HFF-Myc (cell line): ENCODE measurements at regions not wholly inside any gene's neighbourhood (a gene's known extent, or its start where the extent isn't known, plus 50 kb on each side); places are given as distances from the start of the nearest gene placed in this dataset.

Experiments
- DNase-seq: peaks from one replicate; pipeline ENCODE4 v3.0.0-alpha.2; 2011; ENCODE audit warnings: low read depth; ENCODE audit errors: extremely low read depth
- H3K4me3 ChIP-seq: replicated peaks from 2 replicates; pipeline ENCODE4 v1.5.1; 2011; ENCODE audit warnings: low read depth, mild to moderate bottlenecking, control low read depth, low read length
- TF ChIP-seq, protein P1 (sequence below): IDR thresholded peaks from 2 replicates; pipeline ENCODE4 v1.5.1; 2012; ENCODE audit warnings: mild to moderate bottlenecking, low read depth, low read length, control low read depth; ENCODE audit errors: missing control alignments

- no peak for DNase-seq
- TF ChIP-seq, protein P1, sequence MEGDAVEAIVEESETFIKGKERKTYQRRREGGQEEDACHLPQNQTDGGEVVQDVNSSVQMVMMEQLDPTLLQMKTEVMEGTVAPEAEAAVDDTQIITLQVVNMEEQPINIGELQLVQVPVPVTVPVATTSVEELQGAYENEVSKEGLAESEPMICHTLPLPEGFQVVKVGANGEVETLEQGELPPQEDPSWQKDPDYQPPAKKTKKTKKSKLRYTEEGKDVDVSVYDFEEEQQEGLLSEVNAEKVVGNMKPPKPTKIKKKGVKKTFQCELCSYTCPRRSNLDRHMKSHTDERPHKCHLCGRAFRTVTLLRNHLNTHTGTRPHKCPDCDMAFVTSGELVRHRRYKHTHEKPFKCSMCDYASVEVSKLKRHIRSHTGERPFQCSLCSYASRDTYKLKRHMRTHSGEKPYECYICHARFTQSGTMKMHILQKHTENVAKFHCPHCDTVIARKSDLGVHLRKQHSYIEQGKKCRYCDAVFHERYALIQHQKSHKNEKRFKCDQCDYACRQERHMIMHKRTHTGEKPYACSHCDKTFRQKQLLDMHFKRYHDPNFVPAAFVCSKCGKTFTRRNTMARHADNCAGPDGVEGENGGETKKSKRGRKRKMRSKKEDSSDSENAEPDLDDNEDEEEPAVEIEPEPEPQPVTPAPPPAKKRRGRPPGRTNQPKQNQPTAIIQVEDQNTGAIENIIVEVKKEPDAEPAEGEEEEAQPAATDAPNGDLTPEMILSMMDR: no peak
These were observed 91.6 kb downstream of the MICALL2 start for GRCh38 chr7:1367501-1368183.

GRCh38 chr7:1368184-1368681, 91.0 kb downstream of the MICALL2 start:
- DNase-seq: no peak
- H3K4me3 ChIP-seq: no peak overlapping the region
- TF ChIP-seq, protein P1: no peak

More at GRCh38 chr7:1367501-1368183, 91.6 kb downstream of the MICALL2 start:
- H3K4me3 ChIP-seq: no peak overlapping the region

DNA sequence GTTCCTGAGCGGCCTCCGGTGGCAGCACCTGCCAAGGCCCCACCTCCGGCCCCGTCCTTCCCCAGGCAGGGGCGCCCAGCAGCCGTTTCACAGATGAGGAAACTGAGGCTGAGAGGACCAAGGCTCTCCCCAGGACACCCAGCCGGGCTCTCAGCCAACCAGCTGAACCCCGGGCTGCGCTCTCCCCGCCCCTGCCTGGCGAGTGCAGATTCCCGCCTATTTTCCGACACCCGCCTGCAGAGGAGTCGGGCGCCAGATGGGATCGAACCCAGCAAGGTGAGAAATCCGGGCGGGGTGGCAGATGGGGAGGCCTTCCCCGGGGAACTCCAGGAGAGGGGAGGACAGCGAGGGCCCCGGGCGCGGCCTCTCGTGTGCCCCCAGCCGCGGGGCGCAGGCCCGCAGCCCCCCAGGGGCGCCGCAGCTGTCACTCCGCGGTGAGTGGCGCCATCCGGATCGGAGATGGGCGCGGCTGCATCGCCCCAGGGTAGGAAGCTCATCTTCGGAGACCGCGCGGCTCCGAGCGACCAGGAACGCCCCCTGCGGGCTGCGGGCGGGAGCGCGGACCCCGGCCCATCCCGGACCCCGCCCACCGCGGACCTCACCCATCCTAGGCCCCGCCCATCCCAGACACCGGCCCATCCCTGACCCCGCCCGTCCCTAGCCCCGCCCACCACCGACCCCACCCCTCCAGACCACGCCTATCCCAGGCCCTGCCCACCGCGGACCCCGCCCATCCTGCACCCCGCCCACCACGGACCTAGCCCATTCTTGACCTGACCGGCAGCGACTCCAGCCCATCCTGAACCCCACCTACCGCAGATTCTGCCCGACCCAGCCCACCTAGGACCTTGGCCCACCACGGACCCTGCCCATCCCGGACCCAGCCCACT, 90.3 kb downstream of the MICALL2 start:
- DNase-seq: no peak
- TF ChIP-seq, protein P1: peak; percentile 30
- no peak overlapping the region for H3K4me3 ChIP-seq

- TF ChIP-seq, protein P1: no peak
- no peak for DNase-seq
- no peak overlapping the region for H3K4me3 ChIP-seq
These were observed 89.2 kb downstream of the MICALL2 start for GRCh38 chr7:1369916-1370657.

DNA sequence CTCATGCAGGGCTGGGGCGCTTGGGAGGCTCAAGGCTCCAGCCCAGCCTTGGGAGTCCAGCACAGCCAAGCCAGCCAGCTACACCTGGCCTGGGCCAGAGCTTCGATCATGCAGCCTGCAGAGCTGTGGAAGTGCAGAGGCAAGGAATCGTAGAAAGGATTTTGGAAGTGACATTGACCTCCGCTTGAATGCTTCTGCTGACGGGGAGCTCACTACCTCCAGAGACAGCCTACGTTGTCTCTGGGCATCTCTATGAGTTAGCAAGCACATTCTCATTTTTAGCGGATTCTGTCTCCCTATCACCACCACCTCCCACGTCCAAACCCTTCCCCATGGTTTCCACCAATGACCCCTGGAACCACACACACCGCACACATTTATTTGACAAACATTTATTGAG, 88.5 kb downstream of the MICALL2 start:
- no peak for DNase-seq
- H3K4me3 ChIP-seq: no peak overlapping the region
- TF ChIP-seq, protein P1: no peak

DNA sequence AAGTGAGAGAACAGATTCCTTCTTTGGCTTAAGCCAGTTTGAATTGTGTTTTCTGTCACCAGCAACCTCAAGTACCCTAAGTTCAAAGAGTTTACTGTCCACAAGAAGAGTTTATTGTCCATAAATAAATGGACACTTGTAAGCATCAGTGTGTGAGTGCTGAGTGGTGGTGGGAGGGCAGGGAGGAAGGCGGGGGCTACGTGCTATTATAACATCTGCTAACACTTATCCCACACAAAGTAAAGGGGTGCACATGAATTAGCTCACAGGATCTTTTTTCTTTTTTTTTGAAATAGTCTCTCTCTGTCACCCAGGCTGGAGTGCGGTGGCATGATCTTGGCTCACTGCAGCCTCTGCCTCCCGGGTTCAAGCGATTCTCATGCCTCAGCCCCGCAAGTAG, 87.2 kb downstream of the MICALL2 start:
- no peak overlapping the region for H3K4me3 ChIP-seq
- DNase-seq: no peak
- TF ChIP-seq, protein P1: no peak
